ENCODE measurements at regions not wholly inside any gene's neighbourhood (a gene's known extent, or its start where the extent isn't known, plus 50 kb on each side); places are given as distances from the start of the nearest gene placed in this dataset.
A peak's percentile ranks its signal among the peaks of the same experiment; 100 is the strongest.

- Histone ChIP-seq H3K27me3 (ENCODE audit: control insufficient read depth, insufficient read depth) (no peaks in the 10 kb centered on the region), H3K27ac (ENCODE audit: low read length) (no peak overlapping the region), H3K4me1 (ENCODE audit: control insufficient read depth, insufficient read depth, low read length) (no peaks in the 10 kb centered on the region), H3K9me3 (ENCODE audit: control insufficient read depth, low read length) (no peaks in the 10 kb centered on the region), H3K4me3 (ENCODE audit: low read length) (no peak overlapping the region)
- ATAC-seq (no peak), DNase-seq (no peak)
- intact Hi-C loops (cut with DNase I) = no loop called here
These were observed 71.0 kb downstream of the ZC3H11B start for GRCh38 chr1:219541946-219542345.

GRCh38 chr1:219539645-219540254, 73.2 kb downstream of the ZC3H11B start:
- intact Hi-C loops (cut with DNase I) = no loop called here
- DNase-seq (no peak), ATAC-seq (no peak)
- WGBS = 76% methylated on average over 3 of the region's 3 CpGs
- no peak overlapping the region for H3K27ac ChIP-seq (ENCODE audit: low read length)
- H3K9me3 ChIP-seq (ENCODE audit: control insufficient read depth, low read length) = no peaks in the 10 kb centered on the region
- no peak overlapping the region for H3K4me3 ChIP-seq (ENCODE audit: low read length)
- H3K4me1 ChIP-seq (ENCODE audit: control insufficient read depth, insufficient read depth, low read length) = no peaks in the 10 kb centered on the region
- no peaks in the 10 kb centered on the region for H3K27me3 ChIP-seq (ENCODE audit: control insufficient read depth, insufficient read depth)

- no peaks in the 10 kb centered on the region for H3K27me3 ChIP-seq (ENCODE audit: control insufficient read depth, insufficient read depth)
- no peaks in the 10 kb centered on the region for H3K4me1 ChIP-seq (ENCODE audit: control insufficient read depth, insufficient read depth, low read length)
- intact Hi-C loops (cut with DNase I) = no loop called here
- DNase-seq = no peak
- H3K4me3 ChIP-seq (ENCODE audit: low read length) = no peak overlapping the region
- no peak for ATAC-seq
- H3K9me3 ChIP-seq (ENCODE audit: control insufficient read depth, low read length) = no peaks in the 10 kb centered on the region
- 95% methylated on average over 1 of the region's 1 CpG for WGBS
- H3K27ac ChIP-seq (ENCODE audit: low read length) = no peak overlapping the region
These were observed 74.0 kb downstream of the ZC3H11B start for GRCh38 chr1:219538886-219539285.

- intact Hi-C loops (cut with DNase I) = no loop called here
- WGBS = 76% methylated on average over 2 of the region's 2 CpGs
- no peak overlapping the region for H3K4me3 ChIP-seq (ENCODE audit: low read length)
- H3K9me3 ChIP-seq (ENCODE audit: control insufficient read depth, low read length) = no peaks in the 10 kb centered on the region
- DNase-seq (no peak), ATAC-seq (no peak)
- no peaks in the 10 kb centered on the region for H3K4me1 ChIP-seq (ENCODE audit: control insufficient read depth, insufficient read depth, low read length)
- H3K27ac ChIP-seq (ENCODE audit: low read length) = no peak overlapping the region
- H3K27me3 ChIP-seq (ENCODE audit: control insufficient read depth, insufficient read depth) = no peaks in the 10 kb centered on the region
These were observed 75.7 kb downstream of the ZC3H11B start for GRCh38 chr1:219537223-219537631.

- H3K27ac ChIP-seq (ENCODE audit: low read length) = no peak overlapping the region
- no peaks in the 10 kb centered on the region for H3K27me3 ChIP-seq (ENCODE audit: control insufficient read depth, insufficient read depth)
- intact Hi-C loops (cut with DNase I) = no loop called here
- no peaks in the 10 kb centered on the region for H3K9me3 ChIP-seq (ENCODE audit: control insufficient read depth, low read length)
- 91% methylated on average over 4 of the region's 4 CpGs for WGBS
- DNase-seq = no peak
- H3K4me3 ChIP-seq (ENCODE audit: low read length) = no peak overlapping the region
- no peaks in the 10 kb centered on the region for H3K4me1 ChIP-seq (ENCODE audit: control insufficient read depth, insufficient read depth, low read length)
- ATAC-seq = no peak
These were observed 76.9 kb downstream of the ZC3H11B start for GRCh38 chr1:219536038-219536437.

GRCh38 chr1:219534991-219535390, 77.9 kb downstream of the ZC3H11B start:
- ATAC-seq (no peak), DNase-seq (no peak)
- Histone ChIP-seq H3K27ac (ENCODE audit: low read length) (no peak overlapping the region), H3K4me3 (ENCODE audit: low read length) (no peak overlapping the region), H3K9me3 (ENCODE audit: control insufficient read depth, low read length) (no peaks in the 10 kb centered on the region), H3K27me3 (ENCODE audit: control insufficient read depth, insufficient read depth) (no peaks in the 10 kb centered on the region), H3K4me1 (ENCODE audit: control insufficient read depth, insufficient read depth, low read length) (no peaks in the 10 kb centered on the region)
- WGBS = 58% methylated on average over 1 of the region's 1 CpG
- intact Hi-C loops (cut with DNase I) = no loop called here

GRCh38 chr1:219533280-219533679, 79.6 kb downstream of the ZC3H11B start:
- no peaks in the 10 kb centered on the region for H3K9me3 ChIP-seq (ENCODE audit: control insufficient read depth, low read length)
- DNase-seq (peak; percentile 33 to 46 (median 42)), ATAC-seq (peak; percentile 70 to 71)
- H3K27me3 ChIP-seq (ENCODE audit: control insufficient read depth, insufficient read depth) = no peaks in the 10 kb centered on the region
- 41% methylated on average over 1 of the region's 1 CpG for WGBS
- intact Hi-C loops (cut with DNase I) = no loop called here
- no peak overlapping the region for H3K27ac ChIP-seq (ENCODE audit: low read length)
- H3K4me1 ChIP-seq (ENCODE audit: control insufficient read depth, insufficient read depth, low read length) = no peaks in the 10 kb centered on the region
- no peak overlapping the region for H3K4me3 ChIP-seq (ENCODE audit: low read length)

- DNase-seq (no peak), ATAC-seq (no peak)
- Histone ChIP-seq H3K4me1 (ENCODE audit: control insufficient read depth, insufficient read depth, low read length) (no peaks in the 10 kb centered on the region), H3K27me3 (ENCODE audit: control insufficient read depth, insufficient read depth) (no peaks in the 10 kb centered on the region), H3K9me3 (ENCODE audit: control insufficient read depth, low read length) (no peaks in the 10 kb centered on the region), H3K27ac (ENCODE audit: low read length) (no peak overlapping the region), H3K4me3 (ENCODE audit: low read length) (no peak overlapping the region)
- intact Hi-C loops (cut with DNase I) = no loop called here
- WGBS = 79% methylated on average over 2 of the region's 2 CpGs
These were observed 83.8 kb downstream of the ZC3H11B start for GRCh38 chr1:219529116-219529515.

- H3K4me1 ChIP-seq (ENCODE audit: control insufficient read depth, insufficient read depth, low read length) = no peaks in the 10 kb centered on the region
- H3K4me3 ChIP-seq (ENCODE audit: low read length) = no peak overlapping the region
- H3K27ac ChIP-seq (ENCODE audit: low read length) = no peak overlapping the region
- no peaks in the 10 kb centered on the region for H3K27me3 ChIP-seq (ENCODE audit: control insufficient read depth, insufficient read depth)
- ATAC-seq (no peak), DNase-seq (no peak)
- H3K9me3 ChIP-seq (ENCODE audit: control insufficient read depth, low read length) = no peaks in the 10 kb centered on the region
- intact Hi-C loops (cut with DNase I) = no loop called here
- WGBS = 95% methylated on average over 3 of the region's 3 CpGs
These were observed 84.3 kb downstream of the ZC3H11B start for GRCh38 chr1:219528633-219529032.

GRCh38 chr1:219527994-219528393, 84.9 kb downstream of the ZC3H11B start:
- DNase-seq (no peak), ATAC-seq (no peak)
- H3K27me3 ChIP-seq (ENCODE audit: control insufficient read depth, insufficient read depth) = no peaks in the 10 kb centered on the region
- no peaks in the 10 kb centered on the region for H3K4me1 ChIP-seq (ENCODE audit: control insufficient read depth, insufficient read depth, low read length)
- H3K9me3 ChIP-seq (ENCODE audit: control insufficient read depth, low read length) = no peaks in the 10 kb centered on the region
- WGBS = 78% methylated on average over 3 of the region's 3 CpGs
- H3K27ac ChIP-seq (ENCODE audit: low read length) = no peak overlapping the region
- no peak overlapping the region for H3K4me3 ChIP-seq (ENCODE audit: low read length)
- intact Hi-C loops (cut with DNase I) = no loop called here

- no peak for ATAC-seq
- DNase-seq = no peak
- 86% methylated on average over 2 of the region's 2 CpGs for WGBS
- Histone ChIP-seq H3K27ac (ENCODE audit: low read length) (no peak overlapping the region), H3K4me3 (ENCODE audit: low read length) (no peak overlapping the region), H3K9me3 (ENCODE audit: control insufficient read depth, low read length) (no peaks in the 10 kb centered on the region), H3K27me3 (ENCODE audit: control insufficient read depth, insufficient read depth) (no peaks in the 10 kb centered on the region), H3K4me1 (ENCODE audit: control insufficient read depth, insufficient read depth, low read length) (no peaks in the 10 kb centered on the region)
- intact Hi-C loops (cut with DNase I) = no loop called here
These were observed 86.8 kb downstream of the ZC3H11B start for GRCh38 chr1:219526074-219526473.

- Histone ChIP-seq H3K9me3 (ENCODE audit: control insufficient read depth, low read length) (no peaks in the 10 kb centered on the region), H3K4me3 (ENCODE audit: low read length) (no peak overlapping the region), H3K27me3 (ENCODE audit: control insufficient read depth, insufficient read depth) (no peaks in the 10 kb centered on the region), H3K27ac (ENCODE audit: low read length) (no peak overlapping the region), H3K4me1 (ENCODE audit: control insufficient read depth, insufficient read depth, low read length) (no peaks in the 10 kb centered on the region)
- DNase-seq = no peak
- no peak for ATAC-seq
- 80% methylated on average over 2 of the region's 2 CpGs for WGBS
- intact Hi-C loops (cut with DNase I) = no loop called here
These were observed 89.5 kb downstream of the ZC3H11B start for GRCh38 chr1:219523411-219523810.
